GM23338 (cell line): ENCODE measurements at regions not wholly inside any gene's neighbourhood (a gene's known extent, or its start where the extent isn't known, plus 50 kb on each side); places are given as distances from the start of the nearest gene placed in this dataset.

Experiments used
- EZH2 ChIP-seq: fragments of 200-600 bp; sonication (generic); IDR thresholded peaks from one replicate; pipeline ENCODE4 v1.8.0; 2017; ENCODE audit warnings: antibody characterized with exemption, mild to moderate bottlenecking, low read depth; ENCODE audit not compliant: unreplicated experiment
- POLR2AphosphoS5 ChIP-seq: IDR thresholded peaks from 2 replicates; pipeline ENCODE4 v1.6.1; 2016; ENCODE audit warnings: antibody characterized with exemption, low read depth
- TF ChIP-seq, protein P1 (sequence below), 2 experiments: fragments of 200-600 bp in 1 of 2; sonication (generic) in 1 of 2; conservative IDR thresholded peaks; 2 replicates each; pipeline versions ENCODE4 v1.5.1 to v1.6.1; 2016 to 2017; ENCODE audit warnings: antibody characterized with exemption in 2 of 2, low read depth in 2 of 2, mild to moderate bottlenecking in 2 of 2, moderate library complexity in 1 of 2

DNA sequence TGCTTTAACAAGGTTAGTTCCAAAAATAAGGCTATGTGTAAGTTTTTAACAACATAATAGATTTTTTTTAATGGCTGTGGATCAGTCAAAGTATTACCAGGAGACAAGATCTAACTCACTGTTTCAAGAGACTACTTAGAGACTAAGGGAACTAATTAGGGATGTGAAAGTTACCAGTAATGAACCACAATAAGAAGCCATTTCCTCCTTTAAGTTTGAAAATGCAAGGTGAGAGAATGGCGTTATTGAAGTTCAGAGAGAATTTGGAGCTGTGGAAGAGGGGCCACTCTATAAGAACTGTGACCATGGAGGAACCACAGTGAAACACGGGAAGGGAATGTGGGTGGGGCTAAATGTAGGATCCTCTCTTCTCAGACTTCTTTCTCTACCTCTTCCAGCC is 624.2 kb downstream of the GLUD2 start:
- TF ChIP-seq EZH2 (no peak), POLR2AphosphoS5 (no peak)
- TF ChIP-seq, protein P1, sequence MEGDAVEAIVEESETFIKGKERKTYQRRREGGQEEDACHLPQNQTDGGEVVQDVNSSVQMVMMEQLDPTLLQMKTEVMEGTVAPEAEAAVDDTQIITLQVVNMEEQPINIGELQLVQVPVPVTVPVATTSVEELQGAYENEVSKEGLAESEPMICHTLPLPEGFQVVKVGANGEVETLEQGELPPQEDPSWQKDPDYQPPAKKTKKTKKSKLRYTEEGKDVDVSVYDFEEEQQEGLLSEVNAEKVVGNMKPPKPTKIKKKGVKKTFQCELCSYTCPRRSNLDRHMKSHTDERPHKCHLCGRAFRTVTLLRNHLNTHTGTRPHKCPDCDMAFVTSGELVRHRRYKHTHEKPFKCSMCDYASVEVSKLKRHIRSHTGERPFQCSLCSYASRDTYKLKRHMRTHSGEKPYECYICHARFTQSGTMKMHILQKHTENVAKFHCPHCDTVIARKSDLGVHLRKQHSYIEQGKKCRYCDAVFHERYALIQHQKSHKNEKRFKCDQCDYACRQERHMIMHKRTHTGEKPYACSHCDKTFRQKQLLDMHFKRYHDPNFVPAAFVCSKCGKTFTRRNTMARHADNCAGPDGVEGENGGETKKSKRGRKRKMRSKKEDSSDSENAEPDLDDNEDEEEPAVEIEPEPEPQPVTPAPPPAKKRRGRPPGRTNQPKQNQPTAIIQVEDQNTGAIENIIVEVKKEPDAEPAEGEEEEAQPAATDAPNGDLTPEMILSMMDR (conservative IDR thresholded peaks at IDR 0.05; ENCODE audit: low read depth in 2 of 2) = no peak
